GM19043 (cell line): ENCODE measurements at regions not wholly inside any gene's neighbourhood (a gene's known extent, or its start where the extent isn't known, plus 50 kb on each side); places are given as distances from the start of the nearest gene placed in this dataset.

Experiments used
- ATAC-seq: cut with Tn5 transposase; IDR thresholded peaks from one replicate; pipeline ENCODE4 v1.9.1; 2021; ENCODE audit warnings: low read depth; ENCODE audit not compliant: unreplicated experiment

DNA sequence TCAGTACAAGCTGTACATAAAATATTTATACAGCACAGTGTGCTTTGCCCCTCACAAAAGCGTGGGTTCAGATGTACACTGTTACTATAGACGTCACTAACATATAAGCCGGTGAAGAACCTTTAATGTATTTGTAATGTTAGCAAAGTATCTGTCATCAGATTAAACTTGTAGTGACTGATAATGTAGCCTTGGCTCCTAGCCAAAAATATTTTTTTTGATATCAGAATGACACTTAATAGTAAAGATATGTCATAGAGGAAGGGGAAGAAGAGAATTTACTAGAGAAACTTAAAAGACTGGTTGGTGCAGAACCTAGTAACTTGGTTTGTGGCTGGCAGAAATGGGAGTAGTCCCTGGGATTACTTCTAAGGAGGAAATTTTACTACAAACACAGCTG lies 258.7 kb upstream of the DMRT1 start:
- no peak for ATAC-seq

DNA sequence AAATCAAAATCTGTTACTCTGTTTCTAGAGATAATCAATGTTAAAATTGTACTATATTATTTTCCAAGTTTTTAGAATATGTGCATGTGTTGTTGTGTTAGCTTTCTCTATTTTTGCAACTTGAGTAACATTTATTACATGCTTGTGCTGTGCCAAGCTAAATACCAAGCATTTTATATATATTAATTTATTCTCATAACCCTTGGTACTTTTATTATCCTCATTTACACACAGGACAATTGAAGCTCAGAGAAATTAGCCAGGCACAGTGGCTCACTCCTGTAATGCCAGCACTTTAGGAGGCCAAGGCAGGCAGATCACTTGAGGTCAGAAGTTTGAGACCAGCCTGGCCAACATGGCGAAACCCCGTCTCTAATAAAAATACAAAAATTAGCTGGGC lies 254.0 kb upstream of the DMRT1 start:
- ATAC-seq, result no peak

DNA sequence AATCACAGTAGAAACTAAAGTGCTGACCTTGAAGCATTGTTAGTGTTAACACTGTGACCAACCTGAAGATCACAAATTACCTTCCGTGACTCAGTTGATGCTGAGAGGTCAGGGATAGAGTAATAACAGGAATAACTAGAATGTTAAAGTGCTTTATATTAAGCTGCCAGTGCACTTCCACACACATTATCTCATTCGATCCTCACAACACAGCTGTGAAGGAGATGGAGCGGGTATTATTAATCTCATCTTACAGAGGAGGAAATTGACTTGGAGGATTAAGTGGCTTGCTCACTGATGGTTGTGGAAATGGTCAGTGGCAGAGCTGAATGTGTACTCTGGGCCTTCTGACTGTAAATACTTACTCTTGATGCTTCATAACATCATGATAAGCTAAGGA lies 252.5 kb upstream of the DMRT1 start:
- no peak for ATAC-seq

DNA sequence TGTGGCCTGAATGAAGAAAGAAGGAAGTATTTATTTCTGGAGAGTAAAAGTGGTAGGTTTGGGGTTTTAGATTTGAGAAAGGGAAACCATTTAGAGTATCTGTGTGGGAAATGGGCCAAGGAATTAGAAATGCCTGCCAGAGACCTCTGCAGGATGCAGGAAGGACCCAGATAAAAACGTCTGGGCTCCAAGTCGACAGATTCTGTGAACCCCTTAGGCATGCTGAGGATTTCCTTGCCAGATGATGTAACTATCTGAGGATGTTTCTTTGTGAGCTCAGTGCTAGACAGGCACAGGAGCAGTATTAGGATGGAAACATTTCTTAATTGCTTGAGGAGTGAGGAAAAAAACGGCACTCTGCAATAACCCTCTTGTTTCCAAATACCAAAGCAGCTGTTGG lies 251.8 kb upstream of the DMRT1 start:
- no peak for ATAC-seq

DNA sequence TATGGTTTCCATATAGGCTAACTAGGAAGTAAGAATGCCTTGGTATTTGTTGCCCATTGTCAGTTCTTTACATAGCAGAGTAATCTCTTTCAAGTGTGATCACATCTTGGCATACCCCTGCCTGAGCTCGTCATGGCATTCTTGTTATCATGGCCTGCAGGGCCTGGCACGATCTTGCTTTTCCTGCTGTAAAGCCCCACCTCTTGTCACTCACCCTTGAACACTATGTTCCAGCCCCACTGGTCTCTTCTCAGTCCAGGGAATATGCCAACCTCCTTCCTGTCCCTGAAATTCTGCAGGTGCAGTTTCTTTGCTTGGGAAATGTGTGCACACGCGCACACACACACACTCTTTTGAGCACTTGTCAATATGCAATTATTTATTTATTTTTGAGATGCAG lies 250.2 kb upstream of the DMRT1 start:
- no peak for ATAC-seq

DNA sequence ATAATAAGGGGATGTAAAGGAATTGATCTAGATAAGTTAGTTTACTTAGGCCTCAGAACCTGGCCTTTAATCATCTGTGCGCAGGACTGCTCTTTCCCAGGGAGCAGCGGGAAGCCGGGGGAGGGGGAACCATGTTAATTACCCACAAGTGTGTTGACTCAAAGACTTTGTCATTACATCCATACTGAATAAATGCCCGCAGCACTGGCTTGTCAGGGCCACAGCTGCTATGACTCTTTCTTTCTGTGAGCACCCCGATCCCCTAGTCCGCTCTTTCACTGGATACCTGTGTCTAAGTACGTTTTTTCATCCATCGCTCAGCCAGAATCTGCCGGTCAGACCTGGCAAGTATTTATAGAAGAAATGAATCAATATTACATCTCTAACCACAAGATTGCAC lies 249.3 kb upstream of the DMRT1 start:
- ATAC-seq, result no peak

GRCh38 chr9:592733-593132 lies 248.8 kb upstream of the DMRT1 start:
- no peak for ATAC-seq

GRCh38 chr9:593809-594208 lies 247.7 kb upstream of the DMRT1 start:
- no peak for ATAC-seq

DNA sequence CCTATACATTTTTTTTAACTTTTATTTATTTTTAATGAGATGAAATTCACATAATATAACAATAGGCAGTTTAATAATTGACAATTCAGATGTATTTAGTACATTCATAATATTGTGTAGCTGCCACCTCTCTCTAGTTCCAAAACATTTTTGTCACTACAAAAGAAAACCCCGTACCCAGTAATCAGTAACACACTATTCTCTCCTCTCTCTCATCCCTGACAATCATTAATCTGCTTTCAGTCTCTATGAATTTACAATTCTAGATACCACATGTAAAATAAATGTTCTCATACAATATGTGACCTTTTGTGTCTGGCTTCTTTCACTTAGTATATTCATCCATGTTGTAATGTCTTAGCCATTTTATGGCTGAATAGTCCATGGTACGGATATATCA lies 244.8 kb upstream of the DMRT1 start:
- no peak for ATAC-seq

GRCh38 chr9:600006-600405 lies 241.5 kb upstream of the DMRT1 start:
- no peak for ATAC-seq

- ATAC-seq, result no peak
Observed at GRCh38 chr9:602716-603115, 238.8 kb upstream of the DMRT1 start.

- ATAC-seq, result no peak
Observed at GRCh38 chr9:603126-603525, 238.4 kb upstream of the DMRT1 start.

DNA sequence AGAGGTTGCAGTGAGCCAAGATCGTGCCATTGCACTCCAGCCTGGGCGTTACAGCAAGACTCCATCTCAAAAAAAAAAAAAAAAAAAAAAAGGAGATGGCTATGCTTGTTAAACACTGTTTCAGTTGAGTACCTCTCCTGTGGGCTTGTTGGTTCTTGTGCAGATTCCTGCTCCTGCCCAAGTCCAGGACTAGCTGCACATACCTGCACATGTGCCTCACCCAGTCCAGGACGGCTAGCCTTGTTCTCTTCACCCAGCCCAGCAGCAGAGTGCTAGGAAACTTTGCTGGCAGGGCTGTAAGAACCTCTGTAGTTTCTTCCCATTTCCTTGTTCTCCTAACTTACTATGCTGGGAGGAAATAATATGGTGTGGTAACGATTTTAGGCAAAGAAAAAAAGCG lies 234.1 kb upstream of the DMRT1 start:
- no peak for ATAC-seq

GRCh38 chr9:613771-614347 lies 227.6 kb upstream of the DMRT1 start:
- ATAC-seq, result peak; percentile 86

DNA sequence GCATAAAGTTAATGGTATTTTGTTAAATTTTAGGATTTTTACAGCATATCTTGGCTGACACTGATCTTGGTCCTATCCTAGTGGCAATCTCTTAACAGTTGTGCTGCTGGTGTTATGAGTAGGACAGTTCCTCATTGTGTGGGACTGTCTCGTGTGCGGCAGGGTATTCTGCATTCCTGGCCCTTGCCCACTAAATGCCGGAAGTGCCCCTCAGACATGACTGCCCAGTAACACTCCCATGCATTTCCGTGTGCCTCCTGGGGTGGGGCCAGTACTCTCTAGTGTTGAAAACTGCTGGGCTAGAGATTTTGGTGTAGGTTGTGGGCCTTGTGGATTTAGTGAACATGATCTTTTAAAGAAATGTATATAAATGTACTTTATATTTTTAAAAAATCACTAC lies 227.1 kb upstream of the DMRT1 start:
- ATAC-seq, result no peak

GRCh38 chr9:615756-616155 lies 225.7 kb upstream of the DMRT1 start:
- no peak for ATAC-seq

DNA sequence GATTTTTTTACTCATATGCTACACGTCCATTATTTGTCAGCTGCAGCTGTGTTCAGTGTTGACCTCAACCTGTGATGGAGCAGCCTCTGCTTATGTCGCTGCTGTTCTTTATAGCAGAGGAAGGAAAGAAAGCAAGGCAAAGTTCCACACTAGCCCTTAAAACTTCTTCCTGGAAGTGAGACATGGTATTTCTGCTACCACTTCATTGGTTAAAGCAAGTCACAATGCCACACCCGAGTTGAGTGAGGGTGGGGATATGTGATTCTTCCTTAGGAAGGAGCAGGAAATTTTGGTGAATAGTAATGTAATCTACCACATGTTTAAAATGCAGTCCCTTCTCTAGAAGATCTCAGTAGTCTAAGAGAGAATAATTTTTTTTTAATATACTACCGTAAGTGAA lies 224.8 kb upstream of the DMRT1 start:
- ATAC-seq, result no peak

DNA sequence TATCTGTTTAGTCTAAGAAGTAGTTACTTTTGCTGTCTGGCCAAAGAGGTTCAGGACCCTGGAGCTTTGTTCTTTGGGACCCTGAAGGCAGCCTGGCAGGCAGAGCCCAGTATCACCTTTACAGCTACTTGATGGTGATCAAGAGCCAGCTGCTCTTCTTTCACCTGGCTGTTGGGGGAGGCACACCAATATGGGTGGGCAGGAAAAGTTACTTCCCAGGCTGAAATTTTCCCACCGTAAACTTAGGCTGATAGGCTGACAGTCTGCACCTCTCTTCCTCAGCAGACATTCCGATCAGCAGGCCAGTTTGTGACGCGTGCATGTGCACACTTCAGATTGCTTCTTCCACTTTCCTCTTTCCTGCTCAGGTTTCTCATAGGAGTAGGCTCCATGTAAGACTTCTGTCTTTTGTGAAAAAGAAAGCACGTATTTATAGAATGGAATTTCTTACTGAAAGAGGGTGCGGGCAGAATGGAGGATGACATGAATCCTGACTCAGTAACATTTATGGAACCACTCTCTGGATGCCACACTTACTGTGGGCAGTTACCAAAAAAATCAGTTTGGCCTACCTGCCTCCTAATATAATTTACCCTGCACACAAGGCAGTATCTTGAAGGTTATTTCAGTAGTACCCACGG lies 223.9 kb upstream of the DMRT1 start:
- no peak for ATAC-seq

DNA sequence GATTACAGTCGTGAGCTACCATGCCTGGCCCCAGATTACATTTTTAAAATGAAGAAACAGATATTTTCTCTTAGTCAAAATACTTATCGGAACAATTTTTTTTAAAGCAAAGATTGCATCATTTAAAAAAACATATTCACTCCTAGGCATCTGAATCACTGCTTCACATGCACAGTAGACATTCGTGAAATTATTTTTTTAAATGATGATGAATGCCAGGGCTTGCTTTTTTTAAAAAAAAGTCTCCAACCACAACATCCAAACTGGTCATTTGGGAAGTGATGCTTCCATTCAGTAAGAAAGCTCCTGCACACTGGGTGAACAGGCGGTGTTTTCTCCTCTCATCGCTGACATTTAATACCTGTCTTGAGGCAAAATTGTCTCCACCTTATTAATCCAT lies 223.0 kb upstream of the DMRT1 start:
- no peak for ATAC-seq

- ATAC-seq, result no peak
Observed at GRCh38 chr9:621201-621855, 220.2 kb upstream of the DMRT1 start.

GRCh38 chr9:624935-625500 lies 216.5 kb upstream of the DMRT1 start:
- no peak for ATAC-seq

DNA sequence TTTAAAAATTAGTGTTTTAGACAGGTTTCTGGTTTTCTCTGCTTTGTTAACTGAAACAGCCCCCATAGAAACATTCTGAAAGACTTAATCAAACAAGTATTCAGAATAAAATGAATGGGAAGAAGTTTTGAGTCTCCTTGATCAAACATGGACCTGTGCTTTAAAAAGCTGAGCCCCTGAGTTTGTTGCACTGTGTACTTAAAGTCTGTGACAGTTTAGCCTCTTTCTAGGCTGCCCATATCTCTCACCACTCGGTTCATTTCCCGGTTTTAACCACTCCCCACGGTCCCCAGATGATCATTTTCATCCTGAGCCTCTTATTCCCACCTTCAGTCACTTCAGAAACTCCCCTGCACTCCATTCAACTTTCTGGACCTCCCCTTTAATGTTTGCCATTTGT lies 215.9 kb upstream of the DMRT1 start:
- no peak for ATAC-seq
